GM10266 (cell line): ENCODE measurements at regions not wholly inside any gene's neighbourhood (a gene's known extent, or its start where the extent isn't known, plus 50 kb on each side); places are given as distances from the start of the nearest gene placed in this dataset.

ENCODE experiments used
- DNase-seq: peaks from one replicate; pipeline ENCODE4 v3.0.0; 2012; ENCODE audit errors: extremely low spot score
- CTCF ChIP-seq: IDR thresholded peaks from 2 replicates; pipeline ENCODE4 v1.5.1; 2012; ENCODE audit warnings: mild to moderate bottlenecking, low read depth; ENCODE audit not compliant: control insufficient read depth, insufficient read depth; ENCODE audit errors: missing control alignments

- no peak for TF ChIP-seq CTCF
- no peak for DNase-seq
Measured at GRCh38 chr11:121761186-121761585, 308.4 kb upstream of the SORL1-AS1 start.

DNA sequence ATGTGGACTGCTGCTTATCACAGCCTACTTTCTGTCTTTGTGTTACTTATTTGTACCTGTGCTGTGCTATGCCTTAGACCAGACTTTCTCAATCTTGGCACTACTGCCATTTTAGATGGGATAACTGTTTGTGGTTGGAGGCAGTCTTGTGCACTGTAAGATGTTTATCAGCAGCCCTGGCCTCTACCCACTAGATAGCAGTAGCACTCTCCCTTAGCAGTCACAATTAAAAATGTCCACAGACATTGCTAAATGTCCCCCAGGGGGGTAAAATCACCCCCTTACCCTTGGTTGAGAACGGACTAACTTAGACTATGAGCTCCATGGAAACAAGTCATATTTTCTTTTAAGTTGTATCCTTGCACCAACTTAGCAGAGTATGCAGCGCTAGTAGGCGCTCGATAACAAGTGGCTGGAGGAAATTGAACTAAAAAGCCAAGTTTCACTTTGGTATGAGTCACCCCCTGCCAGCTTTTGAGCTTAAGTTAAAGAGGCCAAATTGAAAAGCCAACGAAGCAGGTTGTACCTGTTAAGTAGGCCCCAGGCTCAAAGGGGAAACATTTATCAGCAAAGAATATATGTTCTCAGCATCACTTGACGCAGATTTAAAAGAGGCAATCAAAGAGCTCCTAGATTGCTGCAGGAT is 304.8 kb upstream of the SORL1-AS1 start:
- TF ChIP-seq CTCF, result no peak
- DNase-seq, result no peak

DNA sequence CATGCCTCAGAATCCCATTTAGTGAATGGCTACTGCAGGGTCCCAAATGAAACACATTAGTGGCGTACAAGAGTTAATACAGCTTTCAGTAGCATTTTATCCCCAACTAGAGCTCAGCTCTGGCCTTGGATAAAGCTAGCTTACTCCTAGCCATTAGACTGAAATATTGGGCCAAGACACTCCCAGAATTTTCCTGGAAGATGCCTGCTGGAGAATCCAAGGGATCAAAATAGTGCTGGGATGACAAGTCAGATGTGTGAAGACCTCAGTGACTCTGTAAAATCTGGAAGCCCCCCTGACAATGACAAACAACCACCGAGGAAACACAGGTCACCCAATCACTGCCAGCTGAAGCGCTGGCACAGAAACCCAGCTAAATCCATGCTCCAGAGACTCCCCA is 303.1 kb upstream of the SORL1-AS1 start:
- no peak for DNase-seq
- no peak for TF ChIP-seq CTCF

DNA sequence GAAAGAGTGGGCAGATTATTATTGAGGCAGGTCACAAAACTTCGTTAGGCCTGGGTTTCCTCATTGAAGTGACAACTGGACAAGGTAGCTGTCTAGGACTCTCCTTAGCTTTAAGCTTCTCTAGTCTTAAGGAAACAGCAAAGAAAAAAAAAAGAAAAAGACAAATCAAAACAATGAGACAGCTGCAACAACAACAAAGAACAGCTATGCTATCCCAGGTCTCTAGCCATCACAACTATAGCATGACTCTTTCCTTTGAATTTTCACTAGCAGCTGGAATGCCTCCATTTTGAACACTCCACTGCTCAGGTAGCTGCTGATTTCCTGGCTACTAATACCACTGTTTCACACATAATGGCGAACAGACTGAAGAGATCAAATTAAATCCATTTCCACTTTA is 302.4 kb upstream of the SORL1-AS1 start:
- DNase-seq, result no peak

GRCh38 chr11:121754598-121754997 is 301.8 kb upstream of the SORL1-AS1 start:
- no peak for DNase-seq
- TF ChIP-seq CTCF, result no peak

More for the DNA sequence above, 302.4 kb upstream of the SORL1-AS1 start:
- no peak for TF ChIP-seq CTCF

DNA sequence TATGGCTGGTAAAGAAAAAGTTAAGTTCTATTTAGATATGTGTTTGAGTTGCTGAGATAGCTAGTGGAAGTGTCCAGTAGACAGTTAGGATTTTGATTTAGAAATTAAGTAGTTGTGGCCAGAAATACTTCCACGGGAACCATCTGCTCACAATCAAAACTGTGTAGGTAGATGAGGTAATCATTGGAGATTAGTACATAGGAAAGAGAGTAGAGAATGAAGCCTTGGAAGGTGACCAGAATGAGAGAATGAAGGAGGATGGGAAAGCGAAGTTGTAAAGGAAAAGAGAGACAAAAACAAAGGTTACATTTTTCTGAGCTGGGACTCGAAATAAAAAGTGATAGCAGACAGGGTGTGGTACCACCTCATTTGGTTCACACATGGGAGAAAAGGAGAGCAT is 296.9 kb upstream of the SORL1-AS1 start:
- no peak for DNase-seq
- no peak for TF ChIP-seq CTCF

DNA sequence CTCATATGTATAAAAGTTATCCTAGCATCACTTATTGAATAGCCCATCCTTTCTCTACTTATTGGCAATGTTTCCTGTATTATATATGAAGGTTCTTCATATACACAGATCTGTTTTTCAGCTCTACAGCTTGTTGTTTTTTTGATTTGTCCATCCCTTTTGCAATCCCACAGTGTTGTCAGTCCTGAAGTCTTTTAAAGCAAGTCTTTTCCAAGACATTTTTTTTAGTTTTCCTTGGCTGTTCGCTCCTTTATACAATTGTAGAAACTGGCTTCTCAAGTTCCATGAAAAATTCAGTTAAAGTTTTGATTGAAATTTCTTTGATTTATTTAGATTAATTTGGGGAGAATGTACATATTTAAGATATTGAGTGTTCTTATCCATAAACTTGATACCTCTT is 295.3 kb upstream of the SORL1-AS1 start:
- TF ChIP-seq CTCF, result no peak
- no peak for DNase-seq
